H1 (cell line): ENCODE measurements at regions not wholly inside any gene's neighbourhood (a gene's known extent, or its start where the extent isn't known, plus 50 kb on each side); places are given as distances from the start of the nearest gene placed in this dataset.

Experiments
- CTCF ChIA-PET: fragments of 300-600 bp; sonication (Branson Sonifier 250); formaldehyde crosslinking; loops from one replicate; lab custom pipeline; 2021; ENCODE audit not compliant: partially characterized antibody; lab: Charles Lee
- POLR2A ChIA-PET: fragments of 300-600 bp; sonication (Branson Sonifier 250); formaldehyde crosslinking; loops from one replicate; lab custom pipeline; 2021; ENCODE audit warnings: inconsistent platforms; ENCODE audit not compliant: partially characterized antibody; lab: Charles Lee
- DNase-seq, 2 experiments: peaks; one replicate each; pipeline versions ENCODE4 v3.0.0 to v3.0.0-alpha.2; 2010 to 2022; ENCODE audit warnings: low spot score in 2 of 2, low read depth in 1 of 2, mixed read lengths in 1 of 2
- FAIRE-seq: peaks from 2 replicates; lab custom pipeline; 2011; peaks lifted over from hg19 to GRCh38; lab: Jason Lieb, UNC
- H2AFZ ChIP-seq: 2 replicates; pipeline ENCODE4 v1.8.1; 2012; ENCODE audit warnings: low read length, inconsistent platforms
- H2AK5ac ChIP-seq: 2 replicates; pipeline ENCODE4 v1.6.1; 2013; ENCODE audit warnings: low read depth, low read length
- H2BK120ac ChIP-seq: replicated peaks from 2 replicates; pipeline ENCODE3; 2013; ENCODE audit warnings: low read depth, low read length, inconsistent platforms
- H2BK12ac ChIP-seq: 2 replicates; pipeline ENCODE4 v1.6.1; 2013; ENCODE audit warnings: low read depth, low read length
- H2BK15ac ChIP-seq: 2 replicates; pipeline ENCODE4 v1.6.1; 2013; ENCODE audit warnings: low read length
- H2BK20ac ChIP-seq: 2 replicates; pipeline ENCODE4 v1.6.1; 2013; ENCODE audit warnings: low read length
- H2BK5ac ChIP-seq: 2 replicates; pipeline ENCODE4 v1.6.1; 2013; ENCODE audit warnings: low read depth, low read length
- H3K14ac ChIP-seq: 2 replicates; pipeline ENCODE4 v1.6.1; 2013; ENCODE audit warnings: inconsistent platforms; ENCODE audit not compliant: insufficient read length
- H3K18ac ChIP-seq: 2 replicates; pipeline ENCODE4 v1.6.1; 2013; ENCODE audit warnings: low read length; ENCODE audit errors: extremely low read depth
- H3K23ac ChIP-seq: 2 replicates; pipeline ENCODE4 v1.6.1; 2013; ENCODE audit warnings: inconsistent platforms; ENCODE audit not compliant: insufficient read length
- H3K23me2 ChIP-seq: 2 replicates; pipeline ENCODE4 v1.6.1; 2013; ENCODE audit warnings: low read depth, low read length
- H3K27ac ChIP-seq: 2 replicates; pipeline ENCODE4 v1.6.1; 2011; ENCODE audit warnings: low read depth, low read length, inconsistent platforms
- H3K27me3 ChIP-seq, 4 experiments: replicated peaks in 1 of 4; 1 replicate in 1 of 4; 2 replicates in 3 of 4; pipeline versions ENCODE4 v1.6.1 to v1.8.1; 2011 to 2013; ENCODE audit warnings: low read length in 3 of 4, mild to moderate bottlenecking in 3 of 4, inconsistent platforms in 2 of 4, mixed read lengths in 2 of 4, moderate library complexity in 1 of 4; ENCODE audit not compliant: control insufficient read depth in 3 of 4, insufficient read depth in 3 of 4; ENCODE audit errors: extremely low read depth in 1 of 4
- H3K36me3 ChIP-seq, 4 experiments: 2 replicates each; pipeline versions ENCODE4 v1.6.1 to v1.8.1; 2011 to 2013; ENCODE audit warnings: mild to moderate bottlenecking in 4 of 4, low read length in 3 of 4, moderate library complexity in 2 of 4, control low read depth in 1 of 4, inconsistent platforms in 1 of 4; ENCODE audit not compliant: insufficient read depth in 4 of 4, control insufficient read depth in 2 of 4
- H3K4ac ChIP-seq: replicated peaks from 2 replicates; pipeline ENCODE3; 2013; ENCODE audit warnings: low read length, low read depth, mixed read lengths, inconsistent platforms; ENCODE audit not compliant: insufficient read length
- H3K4me1 ChIP-seq, 4 experiments: replicated peaks in 1 of 4; 1 replicate in 1 of 4; 2 replicates in 3 of 4; pipeline versions ENCODE4 v1.6.1 to v1.8.1; 2011 to 2013; ENCODE audit warnings: low read length in 3 of 4, inconsistent platforms in 2 of 4, mixed read lengths in 1 of 4; ENCODE audit not compliant: insufficient read depth in 4 of 4, control insufficient read depth in 3 of 4
- H3K4me2 ChIP-seq, 2 experiments: 2 replicates each; pipeline versions ENCODE4 v1.6.1 to v1.8.1; 2011 to 2013; ENCODE audit warnings: low read depth in 2 of 2, low read length in 2 of 2, control low read depth in 1 of 2, inconsistent platforms in 1 of 2, mild to moderate bottlenecking in 1 of 2; ENCODE audit not compliant: insufficient read depth in 1 of 2
- H3K4me3 ChIP-seq, 4 experiments: fragments of 200-600, 300-600 bp in 1 of 4; sonication (generic), shearing (Covaris generic), sonication (Bioruptor Twin) in 1 of 4; 2 replicates each; pipeline versions ENCODE4 v1.5.1 to v1.8.1; 2011 to 2016; ENCODE audit warnings: low read length in 4 of 4, low read depth in 3 of 4, control low read depth in 2 of 4, inconsistent platforms in 2 of 4, mild to moderate bottlenecking in 2 of 4, mixed read lengths in 1 of 4, moderate library complexity in 1 of 4; ENCODE audit not compliant: insufficient read depth in 2 of 4; ENCODE audit errors: extremely low read depth in 1 of 4
- H3K56ac ChIP-seq: replicated peaks from 2 replicates; pipeline ENCODE3; 2013; ENCODE audit warnings: low read depth, mild to moderate bottlenecking, mixed read lengths, low read length, inconsistent platforms; ENCODE audit not compliant: insufficient read length
- H3K79me1 ChIP-seq: 2 replicates; pipeline ENCODE4 v1.6.1; 2013; ENCODE audit warnings: low read depth, low read length, control low read depth
- H3K79me2 ChIP-seq, 2 experiments: 2 replicates each; pipeline versions ENCODE4 v1.6.1 to v1.8.1; 2012 to 2013; ENCODE audit warnings: low read length in 2 of 2, mild to moderate bottlenecking in 2 of 2, inconsistent platforms in 1 of 2; ENCODE audit not compliant: insufficient read depth in 2 of 2, control insufficient read depth in 1 of 2
- H3K9ac ChIP-seq, 4 experiments: replicated peaks in 1 of 4; 1 replicate in 1 of 4; 2 replicates in 3 of 4; pipeline versions ENCODE4 v1.6.1 to v1.8.1; 2011 to 2013; ENCODE audit warnings: low read depth in 3 of 4, low read length in 3 of 4, control low read depth in 2 of 4, mild to moderate bottlenecking in 2 of 4, moderate library complexity in 2 of 4, inconsistent platforms in 1 of 4; ENCODE audit errors: extremely low read depth in 1 of 4
- H3K9me3 ChIP-seq, 2 experiments: 2 replicates each; pipeline versions ENCODE4 v1.6.1 to v1.8.1; 2012 to 2013; ENCODE audit warnings: mild to moderate bottlenecking in 2 of 2, moderate library complexity in 2 of 2, control low read depth in 1 of 2, inconsistent platforms in 1 of 2, low read depth in 1 of 2, low read length in 1 of 2, mixed read lengths in 1 of 2; ENCODE audit not compliant: insufficient read depth in 2 of 2
- H4K20me1 ChIP-seq, 2 experiments: replicated peaks in 1 of 2; 2 replicates each; pipeline versions ENCODE3 to v1.8.1; 2011 to 2013; ENCODE audit warnings: inconsistent platforms in 2 of 2, low read length in 2 of 2, mild to moderate bottlenecking in 1 of 2; ENCODE audit not compliant: insufficient read depth in 2 of 2, control insufficient read depth in 1 of 2
- H4K5ac ChIP-seq: 2 replicates; pipeline ENCODE4 v1.6.1; 2013; ENCODE audit warnings: low read length, low read depth, mixed read lengths, inconsistent platforms; ENCODE audit not compliant: insufficient read length
- H4K8ac ChIP-seq: 2 replicates; pipeline ENCODE4 v1.8.0; 2013; ENCODE audit warnings: mild to moderate bottlenecking, moderate library complexity, low read length, inconsistent platforms; ENCODE audit not compliant: insufficient read depth; ENCODE audit errors: extremely low read depth
- H4K91ac ChIP-seq: replicated peaks from 2 replicates; pipeline ENCODE3; 2013; ENCODE audit warnings: low read length, mixed read lengths, inconsistent platforms; ENCODE audit not compliant: insufficient read length
- RAD21 ChIP-seq, 2 experiments: IDR thresholded peaks in 1 of 2; conservative IDR thresholded peaks in 1 of 2; 2 replicates each; pipeline ENCODE4 v1.6.1; 2011; ENCODE audit warnings: low read depth in 2 of 2, low read length in 2 of 2, improper control_type of control experiment in 1 of 2, inconsistent platforms in 1 of 2, mild to moderate bottlenecking in 1 of 2, moderate library complexity in 1 of 2
- SP4 ChIP-seq: IDR thresholded peaks from 2 replicates; pipeline ENCODE4 v1.6.1; 2012; ENCODE audit warnings: low read length, inconsistent platforms
- WGBS, 2 experiments: shearing (Covaris generic) in 1 of 2; methylation state at CpG; one replicate each; pipeline versions ENCODE4 v1.1.6 to v1.1.7; 2013 to 2015; ENCODE audit warnings: low lambda C conversion rate in 2 of 2, mixed read lengths in 2 of 2, inconsistent platforms in 1 of 2, low coverage in 1 of 2, missing lambda C conversion rate in 1 of 2; ENCODE audit not compliant: insufficient replicate concordance in 2 of 2, insufficient coverage in 1 of 2, insufficient read length in 1 of 2; ENCODE audit errors: extremely low coverage in 1 of 2, missing lambda C conversion rate in 1 of 2; 5-methylcytosine and 5-hydroxymethylcytosine counted together
- TF ChIP-seq, protein P1 (sequence below): IDR thresholded peaks from 2 replicates; pipeline ENCODE4 v1.6.1; 2012; ENCODE audit warnings: inconsistent platforms
- TF ChIP-seq, protein P2 (sequence below), 3 experiments: IDR thresholded peaks; 1 replicate in 2 of 3; 2 replicates in 1 of 3; pipeline versions ENCODE4 v1.5.1 to v1.6.1; 2011; ENCODE audit warnings: low read length in 3 of 3, mild to moderate bottlenecking in 3 of 3, inconsistent platforms in 2 of 3, low read depth in 1 of 3, moderate library complexity in 1 of 3; ENCODE audit not compliant: insufficient read depth in 1 of 3; ENCODE audit errors: control extremely low read depth in 1 of 3

DNA sequence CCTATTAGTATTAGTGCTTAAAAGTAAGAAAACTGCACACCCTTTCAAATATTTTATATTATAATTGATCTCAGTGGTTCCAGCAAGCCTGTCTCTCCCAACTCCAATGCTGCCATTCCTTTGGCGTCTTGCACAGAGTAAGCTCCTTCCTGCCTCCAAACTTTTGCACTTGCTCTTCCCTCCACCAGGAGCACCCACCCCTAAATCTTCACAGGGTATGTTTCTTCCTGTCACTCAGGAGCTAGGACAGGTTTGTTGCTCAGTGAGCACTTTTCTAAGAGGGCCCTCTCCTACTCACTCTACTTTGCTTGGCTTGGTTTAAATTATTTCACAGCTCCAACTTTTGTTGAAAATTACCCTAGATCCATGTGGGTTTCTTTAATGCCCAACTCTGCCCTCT, 189.1 kb upstream of the ADRA1B start:
- H4K20me1 ChIP-seq: no peaks in the 10 kb centered on the region
- H3K4me3 ChIP-seq: no peak overlapping the region
- POLR2A ChIA-PET: interaction anchor here (0.7 kb wide), 1 partner anchor 260 kb away, joined by 3 read pairs; no protein-coding TSS in a partner anchor
- no peaks in the 10 kb centered on the region for H3K79me1 ChIP-seq
- no peak overlapping the region for H3K23ac ChIP-seq
- FAIRE-seq (no peak), DNase-seq (no peak)
- H2AK5ac ChIP-seq: no peak overlapping the region
- no peak overlapping the region for H3K18ac ChIP-seq
- H4K5ac ChIP-seq: no peak overlapping the region
- no peak overlapping the region for H4K91ac ChIP-seq
- no peak overlapping the region for H2AFZ ChIP-seq
- no peaks in the 10 kb centered on the region for H3K36me3 ChIP-seq
- whole genome bisulfite sequencing, 2 experiments: 90% methylated on average over 1 of the region's 1 CpG; no CpG with 5 or more reads in 1 of the 2 experiments
- H2BK120ac ChIP-seq: no peak overlapping the region
- H2BK12ac ChIP-seq: no peak overlapping the region
- no peak overlapping the region for H2BK5ac ChIP-seq
- H3K4ac ChIP-seq: no peak overlapping the region
- H2BK20ac ChIP-seq: no peak overlapping the region
- H3K9me3 ChIP-seq: no peaks in the 10 kb centered on the region
- H3K23me2 ChIP-seq: no peaks in the 10 kb centered on the region
- H3K4me2 ChIP-seq: no peak overlapping the region
- CTCF ChIA-PET: interaction anchor here (0.5 to 2.5 kb wide), 13 partner anchors 8 to 273 kb away, joined by 3 to 14 read pairs (median 3); no protein-coding TSS in a partner anchor
- no peaks in the 10 kb centered on the region for H3K27me3 ChIP-seq
- H3K14ac ChIP-seq: no peak overlapping the region
- H3K27ac ChIP-seq: no peak overlapping the region
- no peak overlapping the region for H4K8ac ChIP-seq
- no peak overlapping the region for H3K56ac ChIP-seq
- TF ChIP-seq, protein P1, sequence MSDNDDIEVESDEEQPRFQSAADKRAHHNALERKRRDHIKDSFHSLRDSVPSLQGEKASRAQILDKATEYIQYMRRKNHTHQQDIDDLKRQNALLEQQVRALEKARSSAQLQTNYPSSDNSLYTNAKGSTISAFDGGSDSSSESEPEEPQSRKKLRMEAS: no peak
- TF ChIP-seq, protein P2, sequence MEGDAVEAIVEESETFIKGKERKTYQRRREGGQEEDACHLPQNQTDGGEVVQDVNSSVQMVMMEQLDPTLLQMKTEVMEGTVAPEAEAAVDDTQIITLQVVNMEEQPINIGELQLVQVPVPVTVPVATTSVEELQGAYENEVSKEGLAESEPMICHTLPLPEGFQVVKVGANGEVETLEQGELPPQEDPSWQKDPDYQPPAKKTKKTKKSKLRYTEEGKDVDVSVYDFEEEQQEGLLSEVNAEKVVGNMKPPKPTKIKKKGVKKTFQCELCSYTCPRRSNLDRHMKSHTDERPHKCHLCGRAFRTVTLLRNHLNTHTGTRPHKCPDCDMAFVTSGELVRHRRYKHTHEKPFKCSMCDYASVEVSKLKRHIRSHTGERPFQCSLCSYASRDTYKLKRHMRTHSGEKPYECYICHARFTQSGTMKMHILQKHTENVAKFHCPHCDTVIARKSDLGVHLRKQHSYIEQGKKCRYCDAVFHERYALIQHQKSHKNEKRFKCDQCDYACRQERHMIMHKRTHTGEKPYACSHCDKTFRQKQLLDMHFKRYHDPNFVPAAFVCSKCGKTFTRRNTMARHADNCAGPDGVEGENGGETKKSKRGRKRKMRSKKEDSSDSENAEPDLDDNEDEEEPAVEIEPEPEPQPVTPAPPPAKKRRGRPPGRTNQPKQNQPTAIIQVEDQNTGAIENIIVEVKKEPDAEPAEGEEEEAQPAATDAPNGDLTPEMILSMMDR (IDR thresholded peaks at IDR 0.05; ENCODE audit: control extremely low read depth in 1 of 3, insufficient read depth in 1 of 3, low read depth in 1 of 3, low read length in 3 of 3): peak in 1 of 3 experiments; percentile 29; a peak in 1 of 4 replicates
- TF ChIP-seq SP4 (no peak), RAD21 (IDR thresholded peaks at IDR 0.05 in 1 of 2, conservative IDR thresholded peaks at IDR 0.05 in 1 of 2; ENCODE audit: low read depth in 2 of 2, low read length in 2 of 2) (peak; percentile 21 to 38; a peak in 3 of 4 replicates)
- TF ChIP-seq, all 59 proteins: peak for 2
- Histone ChIP-seq H3K4me1 (no peaks in the 10 kb centered on the region), H2BK15ac (no peak overlapping the region), H3K9ac (no peak overlapping the region), H3K79me2 (no peaks in the 10 kb centered on the region)
